ENCODE measurements at regions not wholly inside any gene's neighbourhood (a gene's known extent, or its start where the extent isn't known, plus 50 kb on each side); places are given as distances from the start of the nearest gene placed in this dataset.

GRCh38 chr5:179461576-179461975, 88.8 kb upstream of the RUFY1 start:
- no peak for TF ChIP-seq CTCF (IDR thresholded peaks at IDR 0.05)
- TF ChIP-seq POLR2A (IDR thresholded peaks at IDR 0.05) = no peak
